HG03139 (cell line): ENCODE measurements at regions not wholly inside any gene's neighbourhood (a gene's known extent, or its start where the extent isn't known, plus 50 kb on each side); places are given as distances from the start of the nearest gene placed in this dataset.

ENCODE experiments used
- ATAC-seq: cut with Tn5 transposase; IDR thresholded peaks from one replicate; pipeline ENCODE4 v1.9.1; 2021; ENCODE audit not compliant: unreplicated experiment

- ATAC-seq: no peak
Measured at GRCh38 chr13:68368922-68369321, 1138.8 kb upstream of the PCDH9 start.

DNA sequence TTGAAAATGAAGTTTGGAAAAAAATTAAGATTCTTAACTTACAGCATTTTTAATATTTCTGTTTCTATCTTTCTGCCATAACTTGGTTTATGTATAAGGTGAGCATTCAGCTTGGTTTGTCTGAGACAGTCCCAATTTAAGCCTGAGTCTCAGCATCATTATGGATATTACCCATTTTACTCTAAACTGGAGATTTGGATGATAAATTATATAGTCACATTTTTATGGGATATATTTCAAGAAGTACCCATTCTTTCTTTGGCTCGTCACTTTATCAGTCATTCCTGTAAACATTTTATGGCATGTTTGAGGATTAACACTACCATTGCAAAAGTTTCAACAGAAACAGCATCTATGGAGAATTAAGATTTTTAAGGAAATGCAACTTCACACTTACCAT is 1129.0 kb upstream of the PCDH9 start:
- no peak for ATAC-seq

DNA sequence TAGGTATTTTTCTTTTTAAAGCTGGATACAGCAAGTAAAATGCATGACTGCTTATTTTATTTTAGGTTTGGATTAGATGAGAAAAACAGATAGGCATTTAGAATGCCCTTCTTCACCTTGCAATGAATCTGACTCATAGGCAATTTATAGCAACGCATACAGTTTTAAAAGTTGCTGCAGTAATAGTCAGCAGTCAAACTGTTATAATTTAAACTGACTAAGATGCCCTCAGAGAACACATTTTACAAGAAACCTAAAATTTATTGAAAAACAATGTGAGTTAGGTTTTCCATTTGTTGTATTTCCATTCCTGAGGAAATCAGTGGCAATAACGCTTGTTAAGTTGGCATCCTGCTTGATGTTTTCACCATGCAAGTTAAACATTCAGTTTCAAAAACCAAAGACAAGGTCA is 1128.2 kb upstream of the PCDH9 start:
- ATAC-seq: no peak

GRCh38 chr13:68350554-68350953 is 1120.4 kb upstream of the PCDH9 start:
- no peak for ATAC-seq

- ATAC-seq: no peak
Measured at GRCh38 chr13:68347220-68347619, 1117.1 kb upstream of the PCDH9 start.

DNA sequence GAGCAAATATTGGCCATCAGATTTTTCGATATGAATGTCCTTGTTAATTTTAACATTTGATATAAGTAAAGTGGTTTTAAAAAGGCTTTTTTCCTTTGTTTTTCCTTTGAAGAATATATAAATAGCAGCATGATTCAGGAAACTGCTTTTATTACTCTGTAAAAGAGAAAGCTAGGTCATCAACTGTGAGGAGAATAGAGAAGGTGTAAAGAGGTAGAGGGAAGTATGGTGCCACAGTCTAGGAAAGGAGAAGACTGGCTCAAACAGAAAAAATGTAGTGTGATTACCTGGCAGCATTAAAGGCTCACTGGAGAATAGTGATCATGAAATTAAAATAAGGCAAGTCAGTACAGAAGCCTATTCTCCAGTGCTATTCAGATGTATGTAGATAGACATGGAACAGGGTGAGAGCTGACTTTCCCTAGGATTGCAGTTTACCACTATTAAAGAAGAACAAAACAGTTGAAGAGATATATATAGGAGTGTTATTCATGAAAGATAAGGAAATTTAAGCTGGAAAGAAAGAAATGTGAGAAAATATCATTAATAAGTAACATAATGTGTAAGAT is 1115.9 kb upstream of the PCDH9 start:
- ATAC-seq: no peak

DNA sequence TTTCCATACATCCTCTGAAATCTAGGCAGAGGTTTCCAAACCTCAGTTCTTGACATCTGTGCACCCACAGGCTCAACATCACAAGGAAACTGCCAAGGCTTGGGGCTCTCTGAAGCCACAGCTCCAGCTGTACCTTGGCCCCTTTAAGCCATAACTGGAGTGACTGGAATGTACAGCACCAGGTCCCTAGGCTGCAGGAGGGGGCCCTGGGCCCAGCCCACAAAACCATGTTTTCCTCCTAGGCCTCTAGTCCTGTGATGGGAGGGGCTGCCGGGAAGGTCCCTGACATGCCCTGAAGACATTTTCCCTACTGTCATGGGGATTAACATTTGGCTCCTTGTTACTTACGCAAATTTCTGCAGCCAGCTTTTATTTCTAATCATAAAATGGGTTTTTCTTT is 1093.0 kb upstream of the PCDH9 start:
- no peak for ATAC-seq

DNA sequence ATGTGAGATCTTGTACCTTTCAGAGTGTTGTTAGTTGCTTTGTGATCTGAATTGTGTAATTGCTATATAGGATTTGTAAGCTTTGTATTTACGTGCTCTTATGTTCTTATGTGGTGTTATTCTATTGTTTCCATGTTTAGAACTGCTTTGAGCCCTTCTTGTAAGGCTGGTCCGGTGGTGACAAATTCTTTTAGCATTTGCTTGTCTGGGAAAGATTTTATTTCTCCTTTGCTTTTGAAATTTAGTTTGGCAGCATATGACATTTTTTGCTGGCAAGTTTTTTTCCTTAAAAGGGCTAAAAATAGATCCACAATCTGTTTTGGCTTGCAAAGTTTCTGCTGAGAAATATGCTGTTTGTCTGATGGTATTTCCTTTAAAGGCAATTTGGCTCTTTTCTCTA is 1089.2 kb upstream of the PCDH9 start:
- ATAC-seq: no peak

GRCh38 chr13:68304286-68304893 is 1074.3 kb upstream of the PCDH9 start:
- ATAC-seq: peak; percentile 60

GRCh38 chr13:68293631-68294030 is 1063.5 kb upstream of the PCDH9 start:
- ATAC-seq: no peak

GRCh38 chr13:68292601-68293000 is 1062.5 kb upstream of the PCDH9 start:
- no peak for ATAC-seq

DNA sequence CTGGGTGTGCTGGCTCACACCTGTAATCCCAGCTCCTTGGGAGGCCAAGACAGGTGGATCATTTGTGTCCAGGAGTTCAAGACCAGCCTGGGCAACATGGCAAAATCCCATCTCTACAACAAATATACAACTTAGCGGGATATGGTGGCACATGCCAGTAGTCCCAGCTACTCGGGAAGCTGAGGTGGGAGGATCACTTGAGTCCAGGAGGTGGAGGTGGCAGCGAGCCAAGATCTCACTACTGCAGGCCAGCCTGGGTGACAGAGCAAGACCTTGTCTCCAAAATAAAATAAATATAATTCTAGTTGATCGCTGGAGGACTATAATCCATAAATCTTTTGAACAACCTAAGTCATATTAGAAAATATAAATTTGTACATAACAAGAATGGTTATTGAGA is 1061.5 kb upstream of the PCDH9 start:
- ATAC-seq: no peak

DNA sequence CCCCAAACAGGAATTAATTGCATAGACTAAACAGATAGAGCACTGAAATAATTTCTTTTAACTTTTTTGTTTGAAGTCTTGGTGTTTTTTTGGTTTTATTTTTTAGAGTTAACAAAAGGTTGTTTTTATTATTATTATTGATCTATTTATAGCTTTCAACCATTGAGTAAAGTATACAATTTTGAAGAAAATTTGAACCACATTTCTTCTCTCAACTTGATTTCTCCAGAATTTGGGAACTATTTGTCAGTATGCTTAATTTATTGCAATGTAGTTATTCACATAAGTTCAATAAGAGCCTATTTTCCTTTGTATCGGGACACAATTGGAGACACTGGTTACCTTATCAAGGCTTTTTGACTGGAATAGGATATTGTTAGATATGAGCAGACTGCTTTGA is 1045.6 kb upstream of the PCDH9 start:
- no peak for ATAC-seq

DNA sequence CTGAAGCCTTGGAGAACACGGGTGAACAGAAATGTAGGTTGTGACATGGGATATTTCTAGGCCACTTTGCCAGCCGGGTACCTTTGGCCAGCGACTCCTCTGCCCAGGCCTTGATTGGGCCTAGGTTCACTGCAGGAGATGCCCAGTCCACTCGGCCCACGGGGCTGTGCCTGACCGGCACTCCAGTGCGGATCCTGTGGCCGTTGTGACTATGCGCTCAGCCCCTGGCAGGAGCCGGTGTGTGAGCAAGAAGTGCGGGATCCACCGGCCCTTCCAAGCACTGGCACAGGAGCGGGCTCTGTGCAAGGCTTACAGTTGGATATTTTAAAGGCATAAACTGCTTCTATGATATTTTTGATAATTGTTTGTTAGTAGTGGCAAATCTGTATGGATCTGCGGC is 1042.5 kb upstream of the PCDH9 start:
- no peak for ATAC-seq

DNA sequence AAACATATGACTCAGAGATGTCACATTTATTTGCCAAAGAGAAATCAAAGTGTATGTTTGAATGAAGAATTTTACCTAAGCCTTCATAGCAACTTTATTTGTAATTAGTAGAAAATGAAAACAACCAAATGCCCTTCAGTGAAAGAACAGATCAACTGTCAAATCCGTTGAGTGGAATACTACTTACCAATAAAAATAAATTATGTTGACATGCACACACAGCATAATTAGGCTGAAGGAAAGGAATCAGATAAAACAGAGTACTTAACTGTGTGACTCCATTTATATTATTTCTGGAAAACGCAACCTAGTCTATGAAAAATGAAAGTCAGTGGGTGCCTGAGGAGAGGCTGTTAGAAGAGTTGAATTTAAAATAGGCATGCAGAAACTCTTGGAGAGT is 1034.6 kb upstream of the PCDH9 start:
- ATAC-seq: no peak

- no peak for ATAC-seq
Measured at GRCh38 chr13:68261105-68261504, 1031.0 kb upstream of the PCDH9 start.

- ATAC-seq: no peak
Measured at GRCh38 chr13:68257111-68257842, 1027.1 kb upstream of the PCDH9 start.

GRCh38 chr13:68254151-68254550 is 1024.0 kb upstream of the PCDH9 start:
- ATAC-seq: no peak

DNA sequence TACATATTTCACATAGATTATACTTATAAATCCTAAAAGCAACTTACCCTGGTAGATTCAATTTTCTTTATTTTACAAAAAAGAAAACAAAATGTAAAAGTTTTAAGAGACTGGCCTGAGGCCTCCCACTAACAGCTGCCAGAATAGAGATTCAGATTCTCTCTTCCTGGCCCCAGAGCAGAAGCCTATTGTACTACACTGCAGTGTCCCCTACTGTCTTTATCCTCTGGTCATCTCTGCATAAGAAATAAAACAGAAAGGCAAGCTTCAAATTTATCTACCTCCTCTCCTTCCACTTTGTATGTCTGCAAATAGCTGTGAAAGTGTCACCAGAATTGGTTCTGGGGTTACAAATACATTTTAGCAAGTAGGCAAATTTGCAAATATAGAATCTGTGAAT is 1004.1 kb upstream of the PCDH9 start:
- ATAC-seq: no peak

GRCh38 chr13:68232351-68233130 is 1002.4 kb upstream of the PCDH9 start:
- ATAC-seq: no peak

DNA sequence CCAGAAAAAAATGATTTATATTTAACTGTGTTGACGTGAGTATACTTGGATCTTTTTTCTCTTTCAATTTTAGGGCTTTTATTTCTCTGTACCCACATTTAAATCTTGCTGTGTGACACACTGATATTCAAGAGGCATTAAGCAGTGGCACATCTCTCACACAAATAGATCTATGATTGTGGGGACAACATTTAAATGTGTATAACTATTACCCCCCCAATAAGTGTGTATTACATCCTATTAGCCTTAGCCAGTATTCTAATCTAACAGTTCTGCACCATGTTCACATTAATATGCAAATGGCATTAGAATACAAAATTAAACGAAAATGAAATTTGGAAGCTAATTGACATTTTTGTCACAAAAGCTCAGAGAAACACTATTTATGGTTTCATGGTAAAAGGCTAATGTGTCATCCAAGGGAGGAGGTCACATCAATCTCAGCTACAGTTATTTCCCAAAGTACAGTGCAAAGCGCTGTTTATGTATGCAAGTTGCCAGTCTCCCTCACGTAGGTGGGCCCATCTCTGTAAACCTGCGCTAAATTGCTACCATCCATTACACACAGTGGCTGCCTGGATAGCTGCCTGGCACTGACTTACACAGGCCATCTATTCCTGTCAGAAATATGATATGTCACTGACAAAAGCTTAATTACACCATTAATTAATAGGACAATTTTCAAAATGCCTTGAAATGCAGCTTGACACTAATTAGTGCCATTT is 984.7 kb upstream of the PCDH9 start:
- ATAC-seq: no peak
